K562 (cell line): ENCODE measurements at regions not wholly inside any gene's neighbourhood (a gene's known extent, or its start where the extent isn't known, plus 50 kb on each side); places are given as distances from the start of the nearest gene placed in this dataset.

Experiments used
- ATAC-seq: fragments of 200-7000 bp; cut with Tn5 transposase; 3 replicates; pipeline ENCODE4 v1.9.1; 2020; ENCODE audit warnings: moderate library complexity
- BruUV-seq: library from RNA; stranded (reverse); fragments of 400-500 nt; replicated peaks from 2 replicates; lab custom pipeline; 2021; lab: Mats Ljungman, UMichigan
- CTCF ChIA-PET: fragments of 300-600 bp; formaldehyde crosslinking; extraction: SDS; loops from one replicate; lab custom pipeline; 2021; ENCODE audit warnings: low intra/inter-chr PET ratio; lab: Yijun Ruan, JAX
- POLR2A ChIA-PET: fragments of 300-600, 350-650 bp; sonication (Branson Sonifier 250); formaldehyde crosslinking; extraction: SDS; loops from one replicate; lab custom pipeline; 2021; ENCODE audit warnings: antibody characterized with exemption, inconsistent platforms; lab: Yijun Ruan, JAX
- DNase-seq, 4 experiments: peaks; one replicate each; pipeline versions ENCODE4 v3.0.0 to v3.0.0-alpha.2; 2011 to 2018; ENCODE audit warnings: low spot score in 3 of 4, mixed read lengths in 3 of 4; ENCODE audit errors: extremely low read depth in 1 of 4
- FAIRE-seq: peaks from 2 replicates; lab custom pipeline; 2011; peaks lifted over from hg19 to GRCh38; lab: Jason Lieb, UNC
- H2AFZ ChIP-seq: 2 replicates; pipeline ENCODE4 v1.6.0; 2011; ENCODE audit warnings: low read depth, low read length, control low read depth, inconsistent platforms
- H3K27ac ChIP-seq: fragments of 200-600 bp; 3 replicates; pipeline ENCODE4 v1.8.0; 2011; ENCODE audit warnings: low read depth, mild to moderate bottlenecking, control low read depth, inconsistent platforms, low read length, moderate library complexity, mixed read lengths; ENCODE audit errors: extremely low read depth
- H3K27me3 ChIP-seq, 2 experiments: fragments of 300-600 bp in 1 of 2; 2 replicates in 1 of 2; 3 replicates in 1 of 2; pipeline versions ENCODE4 v1.6.0 to v1.8.0; 2011; ENCODE audit warnings: inconsistent platforms in 2 of 2, low read length in 2 of 2, mild to moderate bottlenecking in 1 of 2, mixed read lengths in 1 of 2, moderate library complexity in 1 of 2; ENCODE audit not compliant: control insufficient read depth in 2 of 2, insufficient read depth in 2 of 2
- H3K36me3 ChIP-seq: fragments of 300-600 bp; 3 replicates; pipeline ENCODE4 v1.8.0; 2011; ENCODE audit warnings: mild to moderate bottlenecking, low read length, inconsistent platforms; ENCODE audit not compliant: control insufficient read depth, insufficient read depth
- H3K4me1 ChIP-seq, 2 experiments: fragments of 200-600 bp in 1 of 2; replicated peaks in 1 of 2; 2 replicates in 1 of 2; 3 replicates in 1 of 2; pipeline versions ENCODE4 v1.5.1 to v1.8.0; 2011; ENCODE audit warnings: inconsistent platforms in 2 of 2, low read length in 2 of 2, mild to moderate bottlenecking in 1 of 2, mixed read lengths in 1 of 2, moderate library complexity in 1 of 2; ENCODE audit not compliant: control insufficient read depth in 2 of 2, insufficient read depth in 2 of 2
- H3K4me2 ChIP-seq: 2 replicates; pipeline ENCODE4 v1.6.1; 2011; ENCODE audit warnings: low read length, control low read depth, inconsistent platforms, mixed read lengths; ENCODE audit not compliant: insufficient read depth
- H3K4me3 ChIP-seq: fragments of 200-600 bp; sonication (generic), shearing (Covaris generic); 2 replicates; pipeline ENCODE4 v1.5.1; 2016; ENCODE audit warnings: control low read depth, inconsistent platforms
- H3K79me2 ChIP-seq: fragments of 200-600 bp; 3 replicates; pipeline ENCODE4 v1.8.0; 2011; ENCODE audit warnings: low read length, inconsistent platforms; ENCODE audit not compliant: control insufficient read depth, insufficient read depth
- H3K9ac ChIP-seq, 2 experiments: 2 replicates each; pipeline versions ENCODE4 v1.6.0 to v1.6.1; 2011; ENCODE audit warnings: low read depth in 2 of 2, low read length in 2 of 2, control low read depth in 1 of 2, inconsistent platforms in 1 of 2, mild to moderate bottlenecking in 1 of 2, mixed read lengths in 1 of 2; ENCODE audit not compliant: insufficient read depth in 1 of 2
- H3K9me1 ChIP-seq: one replicate; pipeline ENCODE4 v1.6.0; 2011; ENCODE audit warnings: inconsistent platforms, mild to moderate bottlenecking, low read length, moderate library complexity; ENCODE audit not compliant: control insufficient read depth, insufficient read depth
- H3K9me3 ChIP-seq: replicated peaks from 2 replicates; pipeline ENCODE4 v1.5.1; 2011; ENCODE audit warnings: low read depth, low read length, inconsistent platforms; ENCODE audit not compliant: control insufficient read depth, insufficient read depth
- H4K20me1 ChIP-seq: replicated peaks from 2 replicates; pipeline ENCODE4 v1.6.1; 2011; ENCODE audit warnings: low read length, inconsistent platforms, mixed read lengths; ENCODE audit not compliant: control insufficient read depth, insufficient read depth
- ELF2 ChIP-seq: fragments of 250-450 bp; sonication (Bioruptor Pico); IDR thresholded peaks from 2 replicates; pipeline ENCODE4 v1.5.0; 2021; ENCODE audit warnings: mild to moderate bottlenecking
- HNRNPLL ChIP-seq: fragments of 200-400 bp; formaldehyde crosslinking; IDR thresholded peaks from 2 replicates; pipeline ENCODE4 v1.6.1; 2017; ENCODE audit warnings: low read length, low read depth, mild to moderate bottlenecking; ENCODE audit not compliant: poor library complexity, severe bottlenecking
- THRAP3 ChIP-seq: fragments of 450-650 bp; IDR thresholded peaks from 2 replicates; pipeline ENCODE4 v1.6.1; 2016; ENCODE audit warnings: mild to moderate bottlenecking, inconsistent platforms, borderline replicate concordance
- THRB ChIP-seq: fragments of 450-650 bp; formaldehyde crosslinking; conservative IDR thresholded peaks from 2 replicates; pipeline ENCODE4 v1.4.0; 2022; ENCODE audit warnings: mild to moderate bottlenecking, missing genetic modification characterization
- ZNF140 ChIP-seq: fragments of 250-450 bp; sonication (Bioruptor Pico); IDR thresholded peaks from 2 replicates; pipeline ENCODE4 v1.8.0; 2021; ENCODE audit warnings: moderate library complexity, mild to moderate bottlenecking, inconsistent platforms
- ZNF518B ChIP-seq: fragments of 250-450 bp; sonication (Bioruptor Pico); IDR thresholded peaks from 2 replicates; pipeline ENCODE4 v1.5.0; 2021; ENCODE audit warnings: mild to moderate bottlenecking, moderate library complexity
- WGBS: fragments of 100-300 bp; shearing (Covaris generic); methylation state at CpG from one replicate; pipeline ENCODE4 v1.1.6; 2016; ENCODE audit warnings: low coverage, mixed read lengths; ENCODE audit not compliant: insufficient coverage; ENCODE audit errors: missing lambda C conversion rate; 5-methylcytosine and 5-hydroxymethylcytosine counted together
- in situ Hi-C: fragments of 300-500 bp; cut with MboI; formaldehyde crosslinking; loops from 4 replicates; pipeline ENCODE4 v1.15.0; 2018; ENCODE audit warnings: inconsistent platforms, mixed read lengths
- intact Hi-C: fragments of 100-400 bp; cut with micrococcal nuclease; formaldehyde crosslinking; loops from 2 replicates; pipeline ENCODE4 v1.14.2; 2022
- TF ChIP-seq, protein P1 (sequence below): IDR thresholded peaks from 3 replicates; pipeline ENCODE4 v1.6.1; 2011; ENCODE audit warnings: borderline replicate concordance, mild to moderate bottlenecking, moderate library complexity; ENCODE audit not compliant: insufficient read length; ENCODE audit errors: extremely low read depth
- TF ChIP-seq, protein P2 (sequence below), 2 experiments: fragments of 450-650 bp in 1 of 2; sonication (generic) in 1 of 2; formaldehyde crosslinking in 1 of 2; IDR thresholded peaks in 1 of 2; conservative IDR thresholded peaks in 1 of 2; 2 replicates each; pipeline versions ENCODE4 v1.6.1 to v1.8.1; 2016 to 2023; ENCODE audit warnings: mild to moderate bottlenecking in 2 of 2, moderate library complexity in 2 of 2, inconsistent platforms in 1 of 2, missing genetic modification reagents in 1 of 2
- TF ChIP-seq, protein P3 (sequence below): fragments of 250-450 bp; sonication (Bioruptor Pico); IDR thresholded peaks from 2 replicates; pipeline ENCODE4 v1.9.0; 2021; ENCODE audit warnings: mild to moderate bottlenecking, inconsistent platforms

GRCh38 chr10:2252096-2252495 lies 514.8 kb upstream of the ADARB2 start:
- intact Hi-C loops (no loop called here), in situ Hi-C loops (no loop called here)
- CTCF ChIA-PET, result no interaction called here
- DNase-seq (no peak), FAIRE-seq (no peak), ATAC-seq (no peak)
- Histone ChIP-seq H3K79me2 (no peaks in the 10 kb centered on the region), H3K4me2 (no peak overlapping the region), H3K36me3 (no peaks in the 10 kb centered on the region), H4K20me1 (no peaks in the 10 kb centered on the region), H2AFZ (no peak overlapping the region), H3K27ac (no peak overlapping the region), H3K9me3 (no peaks in the 10 kb centered on the region), H3K4me3 (no peak overlapping the region), H3K9ac (no peak overlapping the region), H3K9me1 (no peaks in the 10 kb centered on the region), H3K27me3 (no peaks in the 10 kb centered on the region), H3K4me1 (no peaks in the 10 kb centered on the region)
- WGBS, result 0% methylated on average over 6 of the region's 6 CpGs
- POLR2A ChIA-PET, result no interaction called here
- no TSS peak for BruUV-seq
- TF ChIP-seq, protein P1, sequence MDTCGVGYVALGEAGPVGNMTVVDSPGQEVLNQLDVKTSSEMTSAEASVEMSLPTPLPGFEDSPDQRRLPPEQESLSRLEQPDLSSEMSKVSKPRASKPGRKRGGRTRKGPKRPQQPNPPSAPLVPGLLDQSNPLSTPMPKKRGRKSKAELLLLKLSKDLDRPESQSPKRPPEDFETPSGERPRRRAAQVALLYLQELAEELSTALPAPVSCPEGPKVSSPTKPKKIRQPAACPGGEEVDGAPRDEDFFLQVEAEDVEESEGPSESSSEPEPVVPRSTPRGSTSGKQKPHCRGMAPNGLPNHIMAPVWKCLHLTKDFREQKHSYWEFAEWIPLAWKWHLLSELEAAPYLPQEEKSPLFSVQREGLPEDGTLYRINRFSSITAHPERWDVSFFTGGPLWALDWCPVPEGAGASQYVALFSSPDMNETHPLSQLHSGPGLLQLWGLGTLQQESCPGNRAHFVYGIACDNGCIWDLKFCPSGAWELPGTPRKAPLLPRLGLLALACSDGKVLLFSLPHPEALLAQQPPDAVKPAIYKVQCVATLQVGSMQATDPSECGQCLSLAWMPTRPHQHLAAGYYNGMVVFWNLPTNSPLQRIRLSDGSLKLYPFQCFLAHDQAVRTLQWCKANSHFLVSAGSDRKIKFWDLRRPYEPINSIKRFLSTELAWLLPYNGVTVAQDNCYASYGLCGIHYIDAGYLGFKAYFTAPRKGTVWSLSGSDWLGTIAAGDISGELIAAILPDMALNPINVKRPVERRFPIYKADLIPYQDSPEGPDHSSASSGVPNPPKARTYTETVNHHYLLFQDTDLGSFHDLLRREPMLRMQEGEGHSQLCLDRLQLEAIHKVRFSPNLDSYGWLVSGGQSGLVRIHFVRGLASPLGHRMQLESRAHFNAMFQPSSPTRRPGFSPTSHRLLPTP, result no peak
- no peak for TF ChIP-seq ZNF518B (CRISPR knock-in tag)
- TF ChIP-seq THRB (CRISPR knock-in tag), result no peak
- TF ChIP-seq THRAP3, result no peak
- TF ChIP-seq, protein P2, sequence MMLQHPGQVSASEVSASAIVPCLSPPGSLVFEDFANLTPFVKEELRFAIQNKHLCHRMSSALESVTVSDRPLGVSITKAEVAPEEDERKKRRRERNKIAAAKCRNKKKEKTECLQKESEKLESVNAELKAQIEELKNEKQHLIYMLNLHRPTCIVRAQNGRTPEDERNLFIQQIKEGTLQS (IDR thresholded peaks at IDR 0.05), result no peak
- TF ChIP-seq, protein P2 (CRISPR knock-in tag; conservative IDR thresholded peaks at IDR 0.05), result no peak
- TF ChIP-seq HNRNPLL, result no peak
- no peak for TF ChIP-seq ZNF140 (CRISPR knock-in tag)
- no peak for TF ChIP-seq ELF2 (CRISPR knock-in tag)
- TF ChIP-seq, protein P3, sequence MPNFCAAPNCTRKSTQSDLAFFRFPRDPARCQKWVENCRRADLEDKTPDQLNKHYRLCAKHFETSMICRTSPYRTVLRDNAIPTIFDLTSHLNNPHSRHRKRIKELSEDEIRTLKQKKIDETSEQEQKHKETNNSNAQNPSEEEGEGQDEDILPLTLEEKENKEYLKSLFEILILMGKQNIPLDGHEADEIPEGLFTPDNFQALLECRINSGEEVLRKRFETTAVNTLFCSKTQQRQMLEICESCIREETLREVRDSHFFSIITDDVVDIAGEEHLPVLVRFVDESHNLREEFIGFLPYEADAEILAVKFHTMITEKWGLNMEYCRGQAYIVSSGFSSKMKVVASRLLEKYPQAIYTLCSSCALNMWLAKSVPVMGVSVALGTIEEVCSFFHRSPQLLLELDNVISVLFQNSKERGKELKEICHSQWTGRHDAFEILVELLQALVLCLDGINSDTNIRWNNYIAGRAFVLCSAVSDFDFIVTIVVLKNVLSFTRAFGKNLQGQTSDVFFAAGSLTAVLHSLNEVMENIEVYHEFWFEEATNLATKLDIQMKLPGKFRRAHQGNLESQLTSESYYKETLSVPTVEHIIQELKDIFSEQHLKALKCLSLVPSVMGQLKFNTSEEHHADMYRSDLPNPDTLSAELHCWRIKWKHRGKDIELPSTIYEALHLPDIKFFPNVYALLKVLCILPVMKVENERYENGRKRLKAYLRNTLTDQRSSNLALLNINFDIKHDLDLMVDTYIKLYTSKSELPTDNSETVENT (CRISPR knock-in tag), result no peak
